DMS 273 (cell line): ENCODE measurements at regions not wholly inside any gene's neighbourhood (a gene's known extent, or its start where the extent isn't known, plus 50 kb on each side); places are given as distances from the start of the nearest gene placed in this dataset.

Experiments used
- DNase-seq: peaks from one replicate; lab custom pipeline; 2025; ENCODE audit not compliant: unreplicated experiment; lab: John Stamatoyannopoulos, UW

GRCh38 chr18:32544088-32544487 lies 73.4 kb upstream of the GAREM1 start:
- no peak for DNase-seq

DNA sequence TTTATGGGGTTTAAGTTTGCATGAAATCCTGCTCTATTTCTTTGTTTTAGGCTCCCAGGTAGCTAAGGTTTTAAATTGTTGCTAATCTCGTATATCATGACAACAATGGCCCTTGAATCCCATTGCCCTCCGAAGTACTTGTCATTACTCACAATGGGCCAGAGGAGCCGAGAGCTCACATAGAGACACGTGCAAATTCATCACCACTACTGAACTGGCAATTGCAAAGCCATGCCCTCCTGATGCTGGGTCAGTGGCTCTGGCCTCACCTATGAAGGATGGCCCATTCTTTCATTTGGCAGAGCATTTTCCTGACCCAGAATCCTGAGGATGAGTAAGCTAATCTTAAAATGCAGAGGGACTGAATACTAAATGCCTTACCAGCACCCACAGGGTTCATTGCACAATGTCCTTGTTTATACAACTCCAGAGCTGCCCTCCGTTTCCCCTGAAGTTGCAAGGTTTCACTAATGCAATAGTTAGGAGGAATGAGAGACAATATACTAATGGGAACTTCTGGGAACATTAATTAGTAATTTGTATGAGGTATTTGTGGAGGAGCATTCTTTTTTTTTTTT lies 71.6 kb upstream of the GAREM1 start:
- no peak for DNase-seq

DNA sequence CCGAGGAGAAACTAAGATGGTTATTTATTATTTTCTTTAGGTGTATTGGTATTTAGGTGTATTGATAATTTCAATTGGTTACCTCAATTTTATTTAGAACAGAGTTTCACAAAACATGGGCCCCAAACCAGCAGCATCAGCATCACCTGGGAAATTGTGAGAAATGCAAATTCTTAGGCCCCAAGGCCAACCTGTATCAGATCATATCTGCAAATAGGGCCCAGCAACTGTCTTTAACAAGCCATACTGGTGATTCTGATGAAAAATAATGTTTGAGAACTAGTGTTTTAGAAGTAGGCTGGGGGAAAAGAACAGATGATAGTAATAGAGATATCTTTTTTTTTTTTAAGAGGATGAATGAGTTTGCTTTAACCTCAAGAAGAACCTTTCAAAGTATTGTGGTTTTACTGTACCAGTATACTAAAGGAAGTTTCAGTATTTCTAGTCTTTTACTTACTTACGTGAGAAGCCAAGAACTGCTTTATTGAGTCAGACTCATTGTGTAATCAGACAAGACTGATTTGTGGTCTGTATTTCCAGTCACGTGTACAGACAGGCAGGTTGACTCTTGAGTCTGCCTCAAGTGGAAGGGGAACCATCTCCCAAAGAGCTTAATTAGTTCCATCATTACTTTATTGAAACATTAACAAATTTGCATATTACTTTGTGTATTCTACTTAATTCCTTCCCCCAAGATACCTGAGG lies 60.4 kb upstream of the GAREM1 start:
- DNase-seq, result peak; percentile 4

GRCh38 chr18:32529722-32530420 lies 59.2 kb upstream of the GAREM1 start:
- no peak for DNase-seq

- no peak for DNase-seq
Measured at GRCh38 chr18:32520771-32521170, 50.1 kb upstream of the GAREM1 start.
